COR-L47 (cell line): ENCODE measurements at regions not wholly inside any gene's neighbourhood (a gene's known extent, or its start where the extent isn't known, plus 50 kb on each side); places are given as distances from the start of the nearest gene placed in this dataset.

Source experiments
- DNase-seq: peaks from one replicate; lab custom pipeline; 2025; lab: John Stamatoyannopoulos, UW

DNA sequence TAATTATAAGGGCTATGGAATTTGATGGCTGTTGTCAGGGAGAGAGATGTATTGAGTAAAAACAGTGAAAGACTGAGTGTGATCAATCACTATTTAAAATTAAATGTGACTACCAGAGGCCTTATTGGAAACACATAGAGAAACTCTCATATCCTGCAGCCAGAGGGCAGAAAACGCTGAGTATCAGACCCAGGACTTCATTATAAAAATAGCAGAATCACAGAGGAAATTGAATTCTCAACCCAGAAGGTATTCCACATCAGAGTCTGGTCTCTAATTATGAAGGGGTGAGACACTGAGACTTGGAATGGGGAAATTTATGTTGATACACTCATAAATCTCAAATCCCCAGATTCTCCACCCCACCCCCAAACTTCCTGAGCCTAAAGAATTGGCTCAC, 69.5 kb upstream of the IL6 start:
- DNase-seq: no peak

DNA sequence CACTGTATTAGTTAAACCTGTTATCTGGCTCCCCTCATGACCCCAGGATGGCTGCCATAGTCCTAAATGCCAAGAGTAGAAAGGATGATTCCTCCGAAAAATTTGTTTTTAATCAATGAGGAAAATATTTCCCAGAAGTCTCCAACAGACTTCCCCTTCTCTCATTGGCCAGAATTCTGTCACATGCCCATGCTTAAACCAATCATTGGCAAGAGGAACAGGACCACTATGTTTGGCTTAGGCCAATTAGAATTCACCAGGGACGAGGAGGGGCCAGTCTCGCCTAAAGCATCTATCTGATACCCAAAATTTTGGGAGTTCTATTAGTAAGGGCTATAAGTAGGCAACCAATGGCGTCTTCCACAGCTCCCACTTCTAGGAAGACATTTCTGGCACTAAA, 71.2 kb upstream of the IL6 start:
- no peak for DNase-seq

DNA sequence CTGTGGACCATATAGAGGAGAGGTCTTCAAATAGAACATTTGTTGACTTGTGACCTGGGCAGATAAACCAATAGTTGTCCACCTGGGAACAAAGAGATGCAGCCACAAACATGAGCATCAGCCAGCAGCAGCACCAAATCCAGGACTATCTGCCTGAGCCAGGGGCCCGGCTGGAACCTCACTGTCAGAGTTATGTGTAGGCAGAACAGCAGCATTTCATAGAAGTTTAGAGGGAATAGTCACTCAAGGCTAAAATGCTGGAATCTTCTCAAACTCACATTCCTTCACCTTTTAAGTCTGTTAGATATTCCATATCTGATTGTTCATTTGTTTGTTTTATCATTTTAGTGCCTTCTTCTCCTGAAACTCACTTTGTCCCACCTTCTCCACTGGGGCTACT, 72.2 kb upstream of the IL6 start:
- no peak for DNase-seq

DNA sequence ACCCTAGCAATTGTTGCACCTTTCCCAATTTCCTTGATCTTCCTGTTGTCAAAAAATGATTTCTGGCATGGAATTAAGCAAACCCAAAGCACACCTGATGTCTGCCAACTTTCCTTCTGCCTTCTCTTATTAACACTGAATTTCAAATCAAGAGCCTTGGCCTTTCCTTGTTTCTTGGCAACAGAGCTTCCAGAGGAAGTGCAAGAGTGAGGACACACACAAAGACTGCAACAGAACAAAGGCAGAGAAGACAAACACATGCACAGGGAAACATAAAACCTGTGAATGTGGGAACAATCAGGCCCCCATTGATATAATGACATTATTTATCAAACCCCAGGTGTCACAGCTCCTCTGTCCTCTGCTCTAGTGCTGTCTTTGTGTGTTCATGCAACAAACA, 73.0 kb upstream of the IL6 start:
- peak; percentile 96 for DNase-seq

DNA sequence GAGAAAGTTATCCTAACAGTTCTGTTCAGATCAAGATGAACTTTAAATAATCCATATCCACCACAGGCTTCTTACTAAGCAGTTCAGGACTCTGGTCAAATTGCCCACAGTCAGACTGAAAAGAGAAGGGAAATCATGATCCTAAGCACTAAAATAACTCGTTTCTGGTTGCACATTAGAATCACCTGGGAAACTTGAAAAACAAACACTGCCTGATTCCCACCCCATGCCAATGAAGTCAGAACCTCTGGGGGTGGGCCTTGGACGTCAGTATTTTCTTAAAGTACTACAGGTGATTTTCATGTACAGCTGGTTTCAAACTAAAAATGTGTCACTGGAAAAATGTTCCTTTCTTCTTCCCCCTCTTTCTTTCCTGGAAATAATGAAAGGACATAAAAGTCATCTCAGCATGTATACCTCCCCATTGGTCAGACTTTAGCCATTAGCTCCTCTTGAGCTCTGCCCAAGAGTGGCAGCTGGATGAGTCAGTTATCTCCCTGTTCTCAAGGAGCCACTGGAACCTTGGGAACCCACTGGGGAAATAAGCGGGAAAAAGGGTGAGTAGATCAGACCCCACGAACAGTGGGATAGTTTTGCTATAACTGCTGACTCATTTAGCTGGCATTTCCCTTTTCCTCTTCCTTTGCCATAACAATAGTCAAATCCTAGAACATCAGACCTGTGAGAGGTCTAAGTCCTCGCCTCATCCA, 75.3 kb upstream of the IL6 start:
- no peak for DNase-seq

DNA sequence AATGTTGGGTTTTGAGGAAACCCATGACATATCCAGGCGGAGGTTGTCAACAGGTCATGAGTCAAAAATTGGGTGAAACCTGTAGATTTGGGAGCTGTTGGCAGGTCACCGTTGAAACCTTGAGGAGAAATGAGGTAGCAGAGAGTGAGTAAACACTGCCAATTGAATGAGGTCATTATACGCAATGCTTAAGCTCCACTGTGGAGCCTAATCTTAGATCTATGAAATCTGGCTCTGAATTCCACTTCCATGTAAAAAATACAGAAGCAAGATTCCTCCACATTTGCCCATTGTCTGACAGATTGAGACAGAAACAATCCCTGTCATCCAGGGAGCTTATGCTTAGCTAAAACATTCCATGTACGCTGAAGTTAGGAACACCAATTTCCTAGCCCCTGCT, 76.0 kb upstream of the IL6 start:
- DNase-seq: no peak

DNA sequence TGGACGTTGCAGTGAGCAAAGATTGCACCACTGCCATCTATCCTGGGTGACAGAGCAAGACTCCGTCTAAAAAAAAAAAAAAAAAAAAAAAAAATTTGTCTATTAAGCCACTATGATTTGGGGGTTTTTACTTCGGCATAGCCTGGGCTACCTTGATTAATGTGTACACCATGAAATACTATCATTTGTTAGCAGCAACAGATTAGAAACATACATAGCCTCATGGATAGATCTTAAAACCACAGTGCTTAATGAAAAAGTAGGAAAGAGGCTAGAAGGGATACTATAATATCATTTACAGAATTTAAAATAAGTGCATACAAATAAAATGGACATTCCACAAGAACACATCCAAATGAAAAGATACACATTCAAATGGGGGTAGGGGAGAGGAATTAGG, 77.3 kb upstream of the IL6 start:
- no peak for DNase-seq

DNA sequence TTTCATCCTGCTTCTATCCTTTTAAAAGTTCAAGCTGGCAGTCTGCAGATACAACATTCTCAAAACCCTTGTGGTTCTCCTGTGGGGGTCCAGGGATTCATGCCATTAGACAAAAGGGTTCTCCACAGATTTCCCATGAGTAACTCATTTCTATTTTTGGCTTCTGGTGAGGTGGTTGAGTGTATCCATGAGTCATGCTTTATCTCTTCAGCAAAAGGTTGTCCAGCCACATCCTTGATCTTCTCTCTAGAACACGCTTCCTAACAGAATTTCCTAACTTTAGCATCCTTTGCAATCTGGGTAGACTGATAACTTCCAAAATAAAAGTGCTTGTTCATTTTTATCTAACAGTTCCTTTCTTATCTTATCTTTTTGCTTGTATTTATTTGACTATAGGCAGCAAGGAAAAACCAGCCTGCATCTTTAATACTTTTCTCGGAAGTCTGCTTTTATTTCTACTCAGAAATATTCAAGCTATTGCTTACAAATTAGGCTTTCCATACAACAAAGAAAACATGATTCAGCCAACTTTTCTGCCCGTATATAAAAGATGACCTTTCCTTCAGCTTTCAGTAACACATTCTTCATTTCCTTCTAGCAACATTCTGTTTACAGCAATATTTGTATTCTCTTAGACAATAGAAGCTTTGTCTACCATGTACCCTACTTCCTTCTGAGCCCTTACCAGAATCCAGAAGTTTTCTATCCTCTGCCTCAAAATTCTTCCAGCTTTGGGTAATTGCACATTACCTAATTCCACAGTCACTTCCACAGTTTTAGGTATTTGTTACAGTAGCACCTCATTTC, 79.3 kb upstream of the IL6 start:
- DNase-seq: no peak

DNA sequence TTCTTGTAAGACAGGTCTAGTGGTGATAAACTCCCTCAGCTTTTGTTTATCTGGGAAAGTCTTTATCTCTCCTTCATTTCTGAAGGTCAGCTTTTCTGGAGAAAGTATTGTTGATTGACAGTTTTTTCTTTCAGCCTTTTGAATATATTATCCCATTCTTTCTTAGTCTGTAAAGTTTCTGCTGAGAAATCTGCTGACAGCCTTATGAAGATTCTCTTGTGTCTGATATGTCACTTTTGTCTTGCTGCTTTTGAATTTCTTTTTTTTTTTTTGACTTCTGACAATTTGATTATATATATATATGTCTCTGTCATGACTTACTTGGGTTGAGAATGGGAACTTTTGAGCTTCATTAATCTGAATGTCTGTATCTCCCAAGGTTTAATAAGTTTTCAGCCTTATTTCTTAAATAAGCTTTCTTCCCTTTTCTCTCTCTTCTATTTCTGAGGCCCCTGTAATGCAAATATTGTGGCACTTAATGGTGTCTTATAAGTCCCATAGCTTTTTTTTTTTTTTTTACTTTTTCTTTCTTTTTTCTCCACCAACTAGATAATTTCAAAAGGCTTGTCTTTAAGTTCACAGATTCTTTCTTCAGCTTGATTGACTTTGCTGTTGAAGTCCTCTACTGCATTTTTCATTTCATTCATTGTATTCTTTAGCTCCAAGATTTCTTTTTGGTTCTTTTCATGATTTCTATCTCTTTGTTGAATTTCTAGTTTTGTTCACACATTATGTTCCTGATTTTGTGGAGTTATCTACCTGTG, 81.4 kb upstream of the IL6 start:
- no peak for DNase-seq

DNA sequence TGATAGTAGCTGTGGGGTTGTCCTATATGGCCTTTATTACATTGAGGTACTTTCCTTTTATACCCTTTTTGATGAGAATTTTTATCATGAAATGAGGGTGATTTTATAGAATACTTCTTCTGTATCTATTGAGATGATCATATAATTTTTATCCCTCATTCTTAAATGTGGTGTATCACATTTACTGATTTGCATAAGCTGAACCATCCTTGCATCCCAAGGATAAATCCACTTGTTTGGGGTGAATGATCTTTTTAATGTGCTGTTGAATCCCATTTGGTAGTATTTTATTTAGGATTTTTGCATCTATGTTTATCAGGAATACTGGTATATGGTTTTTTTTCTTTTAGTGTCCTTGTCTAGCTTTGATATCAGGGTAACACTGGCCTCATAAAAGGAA, 84.5 kb upstream of the IL6 start:
- no peak for DNase-seq

DNA sequence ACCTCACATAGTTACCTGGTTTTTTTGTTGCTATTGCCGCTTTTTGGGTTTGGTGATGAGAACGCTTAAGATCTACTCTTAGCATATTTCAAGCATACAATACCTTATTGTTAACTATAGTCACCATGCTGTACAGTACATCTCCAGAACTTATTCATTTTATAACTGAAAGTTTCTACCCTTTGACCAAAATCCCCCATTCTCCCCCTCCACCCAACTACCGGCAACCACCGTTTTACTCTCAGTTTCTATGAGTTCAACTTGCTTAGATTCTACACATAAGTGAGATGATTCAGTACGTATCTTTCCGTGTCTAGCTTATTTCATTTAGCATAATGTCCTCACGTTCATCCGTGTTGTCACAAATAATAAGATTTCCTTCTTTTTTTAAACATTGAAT, 86.7 kb upstream of the IL6 start:
- DNase-seq: no peak

DNA sequence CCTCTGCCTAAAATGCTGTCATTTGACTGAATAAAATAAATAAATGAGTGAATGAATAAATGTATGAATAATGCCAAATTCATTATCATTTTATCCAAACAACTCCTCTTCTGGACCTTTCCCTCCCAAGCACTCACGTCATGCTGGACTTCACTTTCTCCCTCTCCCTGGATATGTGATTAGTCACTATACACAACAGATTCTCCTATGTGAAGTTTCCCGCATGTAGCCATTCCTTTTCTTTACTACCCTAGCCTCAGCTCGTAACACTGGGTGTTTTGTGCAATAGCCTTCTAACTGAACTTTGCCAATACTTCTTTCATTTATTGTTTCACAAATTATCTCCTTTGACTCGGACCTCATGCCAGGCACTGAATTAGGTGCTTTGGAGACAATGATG, 87.6 kb upstream of the IL6 start:
- DNase-seq: no peak

DNA sequence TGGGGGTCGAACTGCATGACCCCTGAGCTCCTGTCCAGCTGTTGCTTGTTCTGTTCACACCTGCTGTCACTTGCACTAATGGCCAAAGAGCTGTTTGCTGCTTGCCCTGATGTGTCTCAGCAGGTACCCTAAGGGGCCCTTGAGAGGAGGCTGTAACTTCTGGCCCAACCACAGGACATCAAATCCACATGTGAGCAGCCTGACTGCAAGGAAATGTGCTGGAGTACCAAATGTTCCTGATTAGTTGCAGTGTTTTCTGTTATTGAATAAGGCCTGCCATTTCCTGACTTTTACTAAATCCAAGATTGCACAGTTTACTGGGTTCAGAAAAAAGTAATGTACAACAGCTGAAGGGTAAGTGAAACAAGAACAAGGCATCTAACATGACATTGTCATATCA, 91.7 kb upstream of the IL6 start:
- DNase-seq: no peak

DNA sequence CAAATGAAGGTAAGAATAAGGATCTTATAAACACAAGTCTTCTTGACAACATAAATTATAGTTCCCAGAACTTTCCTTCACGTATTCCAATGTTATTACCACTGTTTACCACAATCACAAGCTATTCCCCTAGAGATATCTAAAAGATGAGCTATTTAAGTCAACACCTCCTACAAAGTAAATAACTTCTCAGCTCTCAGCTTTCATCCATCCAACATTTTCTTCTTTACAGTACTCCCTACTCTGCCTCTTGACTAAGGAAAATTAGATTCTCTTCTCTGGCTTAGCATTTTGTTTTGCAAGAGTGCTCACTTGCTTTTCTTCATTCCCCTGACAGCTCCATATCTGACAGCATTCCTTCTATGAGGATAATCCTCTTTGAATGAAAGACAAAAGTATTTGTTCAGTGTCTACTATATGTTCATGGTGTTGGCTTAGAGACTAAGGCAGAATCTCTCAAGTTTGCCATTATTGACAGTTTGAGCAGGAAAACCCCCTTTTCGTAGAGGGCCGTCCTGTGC, 93.0 kb upstream of the IL6 start:
- no peak for DNase-seq

DNA sequence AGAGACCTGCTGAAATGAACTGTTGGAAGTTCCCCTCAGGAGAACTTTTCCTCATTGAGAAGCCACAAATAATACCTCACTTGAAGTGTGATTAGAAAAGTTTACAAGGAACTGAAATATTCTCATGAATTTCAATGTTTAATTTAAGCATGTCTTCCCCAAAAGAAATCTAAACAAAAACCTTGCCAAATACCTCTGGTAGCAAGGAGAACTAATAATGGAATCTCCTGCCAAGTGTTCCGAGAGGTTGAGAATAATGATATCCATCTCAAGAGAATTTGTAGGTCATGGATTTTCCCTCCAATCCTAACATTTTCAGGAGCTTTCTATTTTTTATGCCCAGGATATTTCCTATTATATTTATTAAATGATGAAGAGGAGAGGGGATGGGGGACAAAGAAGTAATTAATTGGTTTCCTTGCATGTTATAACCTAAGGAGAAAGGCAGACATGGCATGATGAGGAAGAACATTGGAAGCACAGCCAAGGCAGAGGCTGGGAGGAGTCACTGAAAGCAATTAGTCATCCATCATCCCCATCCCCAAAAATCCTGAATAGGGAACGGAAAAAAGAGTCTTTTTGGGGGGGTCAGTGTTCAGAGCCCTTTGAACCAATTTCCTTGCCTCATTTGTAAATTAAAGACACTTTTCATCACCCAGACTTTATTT, 93.6 kb upstream of the IL6 start:
- no peak for DNase-seq

DNA sequence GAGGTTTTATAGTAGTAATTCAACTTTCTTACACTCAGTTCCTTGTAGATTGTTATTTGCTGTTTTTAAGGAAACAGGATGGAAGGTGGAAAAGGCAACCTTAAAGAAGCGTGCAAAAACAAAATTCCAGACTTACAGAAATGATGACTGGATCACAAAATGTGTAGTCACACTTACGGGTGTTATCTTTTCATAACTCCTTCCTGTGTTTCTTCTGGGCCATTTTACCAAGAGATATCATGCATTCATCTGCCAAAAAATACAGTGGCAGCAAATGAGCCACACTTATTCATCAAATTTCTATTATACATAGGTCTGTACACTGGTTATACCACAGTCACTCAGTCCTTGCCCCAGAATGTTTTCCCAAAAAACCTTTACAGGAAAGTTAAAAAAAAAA, 94.3 kb upstream of the IL6 start:
- no peak for DNase-seq

DNA sequence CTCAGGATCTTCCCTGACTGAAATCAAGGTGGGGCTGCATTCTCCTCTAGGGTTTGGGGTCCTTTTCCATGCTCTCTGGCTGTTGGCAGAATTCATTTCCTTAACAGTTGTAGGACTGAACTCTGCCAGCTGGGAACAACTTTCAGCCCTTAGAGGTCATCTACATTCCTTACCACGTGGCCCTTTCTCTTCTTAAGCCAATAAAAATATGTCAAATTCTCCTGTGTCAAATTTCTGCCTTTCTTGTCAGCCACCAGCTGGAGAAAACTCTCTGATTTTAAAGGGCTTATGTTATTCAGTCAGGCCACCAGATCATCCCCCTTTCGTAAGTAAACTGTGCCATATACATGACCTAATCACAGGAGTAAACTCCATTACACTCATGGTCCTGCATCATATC, 95.3 kb upstream of the IL6 start:
- DNase-seq: no peak

DNA sequence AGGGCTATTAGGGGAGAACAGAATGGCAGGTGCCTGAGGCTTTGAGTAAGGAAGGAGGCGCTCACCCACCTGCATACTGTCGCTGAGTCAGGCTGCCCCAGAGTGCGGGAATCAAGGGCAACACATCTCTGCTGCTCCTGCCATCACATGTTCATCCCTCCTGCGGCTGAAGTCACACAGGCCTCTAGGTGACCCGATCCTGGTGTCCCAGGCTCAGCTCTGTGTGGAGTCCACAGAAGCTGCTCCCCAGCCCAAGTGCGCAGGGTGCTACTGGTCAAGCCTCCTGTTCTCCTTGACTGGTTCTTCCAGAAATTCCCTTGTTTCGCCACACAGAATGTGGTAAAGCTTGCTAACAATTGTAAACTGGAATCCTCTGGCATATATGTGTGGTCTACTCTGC, 96.9 kb upstream of the IL6 start:
- no peak for DNase-seq

DNA sequence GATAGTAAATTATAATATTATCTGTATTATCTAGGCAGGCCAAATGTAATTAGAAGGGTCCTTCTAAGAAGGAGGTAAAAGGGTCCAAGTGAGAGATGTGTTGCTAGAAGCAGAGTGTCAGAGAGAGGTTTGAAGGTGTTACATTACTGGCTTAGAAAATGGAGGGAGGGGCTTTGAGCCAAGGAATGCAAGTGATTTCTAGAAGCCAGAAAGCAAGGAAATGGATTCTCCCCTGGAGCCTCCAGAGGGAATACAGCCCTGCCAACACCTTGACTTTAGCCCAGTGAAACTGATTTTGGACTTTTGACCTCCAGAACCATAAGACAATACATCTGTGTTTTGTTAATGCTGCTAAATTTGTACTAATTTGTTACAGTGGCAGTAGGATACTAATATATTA, 97.9 kb upstream of the IL6 start:
- DNase-seq: no peak

DNA sequence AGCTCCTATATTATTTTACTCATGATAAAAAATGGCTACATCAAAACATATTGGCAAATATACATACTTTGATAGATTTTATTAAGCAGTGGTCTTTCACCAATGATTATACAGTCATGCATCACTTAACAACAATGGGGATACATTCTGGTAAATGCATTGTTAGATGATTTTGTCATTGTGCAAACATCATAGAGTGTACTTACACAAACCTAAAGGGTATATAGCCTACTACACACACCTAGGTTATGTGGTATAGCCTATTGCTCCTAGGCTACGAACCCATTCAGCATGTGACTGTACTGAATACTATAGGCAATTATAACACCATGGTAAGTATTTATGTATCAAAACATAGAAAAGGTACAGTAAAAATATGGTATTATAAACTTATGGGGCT, 98.9 kb upstream of the IL6 start:
- no peak for DNase-seq

DNA sequence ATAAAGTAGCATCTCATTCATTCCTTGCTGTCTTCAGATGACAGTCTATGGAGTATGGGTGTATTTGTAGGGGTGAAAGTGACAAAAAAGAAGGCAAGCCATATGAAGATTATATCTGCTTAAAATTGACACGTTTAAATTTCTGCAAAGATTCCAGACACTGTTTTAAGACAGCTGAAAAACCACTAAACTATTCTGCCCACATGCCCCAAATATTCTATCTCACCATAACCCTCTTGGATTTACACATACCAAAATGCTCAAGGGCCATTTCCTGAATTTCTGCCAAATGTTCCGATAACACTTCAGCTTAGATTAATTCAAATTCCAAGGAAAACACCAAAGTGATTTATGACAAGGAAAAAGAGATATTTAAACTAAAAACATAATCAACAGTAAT, 99.9 kb upstream of the IL6 start:
- no peak for DNase-seq

DNA sequence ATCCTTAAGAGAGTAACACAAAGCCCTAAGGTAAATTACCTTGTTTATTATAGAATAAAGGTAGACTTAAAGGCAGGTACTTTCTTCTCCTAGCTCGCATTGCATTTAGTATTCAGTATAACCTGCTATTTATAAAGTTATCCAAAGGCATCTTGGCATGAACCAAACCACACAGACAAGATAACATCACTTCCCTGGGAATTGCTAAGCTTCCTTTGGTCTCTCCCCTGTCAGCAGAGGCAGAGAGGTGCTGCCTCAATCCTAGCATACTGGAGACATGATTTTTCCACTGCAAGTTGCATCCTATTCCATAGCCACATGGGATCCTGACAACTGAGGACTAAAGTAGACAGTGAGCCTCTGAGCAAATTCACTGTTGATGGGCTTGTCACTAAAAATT, 101.7 kb upstream of the IL6 start:
- DNase-seq: no peak
